MV-4-11 (cell line): ENCODE measurements at regions not wholly inside any gene's neighbourhood (a gene's known extent, or its start where the extent isn't known, plus 50 kb on each side); places are given as distances from the start of the nearest gene placed in this dataset.

Experiments used
- DNase-seq: peaks from one replicate; lab custom pipeline; 2025; lab: John Stamatoyannopoulos, UW

DNA sequence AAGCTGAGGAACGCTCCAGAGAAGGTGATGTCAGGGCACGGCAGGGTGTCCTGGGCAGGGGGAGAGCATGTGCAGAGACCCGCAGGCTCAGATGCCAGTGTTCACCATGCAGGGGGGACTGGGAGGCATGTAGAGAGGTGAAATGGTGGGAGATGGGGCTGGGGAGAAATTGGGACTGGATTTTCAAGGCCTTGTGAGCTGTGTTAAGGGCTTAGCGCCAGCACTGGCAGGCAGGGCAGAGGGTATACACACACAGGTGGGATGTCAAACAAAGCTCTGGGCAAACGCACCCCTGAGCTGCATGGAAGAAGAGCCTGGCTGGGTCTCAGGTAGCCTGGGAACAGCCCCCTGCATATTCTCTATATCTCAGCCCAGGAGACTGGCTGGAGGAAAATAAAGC lies 282.7 kb downstream of the SHQ1 start:
- DNase-seq = no peak

- DNase-seq = no peak
Observed at GRCh38 chr3:72563690-72564370, 284.4 kb downstream of the SHQ1 start.

GRCh38 chr3:72560846-72561675 lies 287.2 kb downstream of the SHQ1 start:
- peak; percentile 29 for DNase-seq

DNA sequence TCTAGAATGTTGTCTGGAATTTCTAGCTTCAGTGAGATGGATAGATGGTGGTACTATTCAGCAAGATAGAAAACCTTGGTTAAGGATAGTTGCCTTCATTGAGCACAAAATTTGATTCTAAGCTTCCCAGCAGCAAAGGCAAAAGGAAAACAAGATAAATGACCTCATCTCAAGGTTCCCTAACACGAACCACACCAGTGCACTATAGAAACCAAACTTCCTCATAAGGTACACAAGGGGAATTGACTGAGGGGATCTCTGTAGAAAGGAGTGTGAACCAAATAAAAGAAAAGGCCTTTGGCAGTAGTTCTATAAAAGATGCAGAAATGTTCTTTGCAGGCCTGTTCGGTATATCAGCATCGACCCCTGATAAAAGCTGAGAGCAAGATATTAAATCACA lies 288.9 kb downstream of the SHQ1 start:
- DNase-seq = peak; percentile 77

- DNase-seq = peak; percentile 48
Observed at GRCh38 chr3:72558001-72558400, 290.2 kb downstream of the SHQ1 start.

GRCh38 chr3:72555714-72556113 lies 292.5 kb downstream of the SHQ1 start:
- no peak for DNase-seq

DNA sequence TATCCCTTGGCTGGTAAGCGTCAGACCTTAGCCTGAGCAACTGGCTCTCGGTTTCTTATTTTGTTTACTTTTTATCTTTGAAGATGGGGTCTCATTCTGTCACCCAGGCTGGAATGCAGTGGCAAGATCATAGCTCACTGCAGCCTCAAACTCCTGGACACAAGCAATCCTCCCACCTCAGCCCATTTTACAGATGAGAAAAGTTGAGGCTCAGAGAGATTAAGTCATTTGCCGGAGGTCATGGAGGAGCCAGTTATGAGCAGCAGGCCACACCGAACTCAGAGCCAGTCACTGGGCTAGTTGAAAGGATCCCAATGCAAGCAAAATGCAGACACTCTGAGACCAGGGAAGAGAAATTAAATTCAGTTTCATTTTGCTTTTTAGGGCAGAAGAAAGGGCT lies 293.6 kb downstream of the SHQ1 start:
- no peak for DNase-seq

DNA sequence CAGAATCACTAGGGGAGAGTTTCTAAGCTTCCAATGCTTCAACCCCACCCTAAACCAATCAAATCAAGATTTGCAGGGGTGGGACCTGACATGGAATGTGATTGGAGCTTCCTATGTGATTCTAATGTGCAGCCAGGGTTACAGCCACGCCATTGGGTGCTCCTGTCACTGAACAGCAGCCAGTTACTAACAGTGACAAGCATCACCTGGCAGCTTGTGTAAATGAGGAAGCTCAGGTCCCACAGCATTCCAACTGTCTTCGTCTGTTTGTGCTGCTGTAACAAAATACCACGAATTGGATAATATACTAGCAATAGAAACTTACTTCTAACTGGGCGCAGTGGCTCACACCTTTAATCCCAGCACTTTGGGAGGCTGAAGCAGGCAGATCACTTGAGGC lies 294.9 kb downstream of the SHQ1 start:
- DNase-seq = peak; percentile 25

DNA sequence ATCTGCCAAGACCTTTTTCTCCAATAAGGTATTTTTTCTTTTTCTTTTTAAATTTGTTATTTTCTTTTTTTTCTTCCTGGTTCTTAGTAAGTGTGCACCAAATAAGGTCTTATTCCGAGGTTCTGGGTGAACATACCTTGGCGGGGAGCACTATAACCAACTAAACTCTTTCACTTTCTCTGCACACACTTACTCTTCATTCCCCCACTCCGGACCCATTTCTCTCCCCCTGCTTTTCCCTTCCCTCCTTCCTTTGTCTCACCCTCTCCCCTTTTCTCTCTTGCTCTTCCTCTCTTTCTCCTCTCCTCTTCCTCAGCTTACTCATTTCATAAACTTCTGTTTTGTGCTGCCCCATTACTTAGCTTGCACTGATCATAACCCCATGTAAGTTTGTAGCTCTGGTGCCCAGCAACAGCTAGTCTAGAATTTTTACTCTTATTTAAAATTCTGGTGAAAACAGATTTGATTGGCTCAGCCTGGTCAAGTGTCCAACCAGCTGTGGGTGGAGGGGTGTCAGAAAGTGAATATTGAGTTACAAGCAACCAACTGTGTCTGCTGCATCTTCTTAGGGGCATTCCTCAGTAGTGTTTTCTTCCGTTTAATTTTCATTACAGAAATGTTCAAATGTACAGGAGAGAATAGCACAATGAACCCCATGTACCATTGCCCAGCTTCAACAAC lies 297.5 kb downstream of the SHQ1 start:
- no peak for DNase-seq

DNA sequence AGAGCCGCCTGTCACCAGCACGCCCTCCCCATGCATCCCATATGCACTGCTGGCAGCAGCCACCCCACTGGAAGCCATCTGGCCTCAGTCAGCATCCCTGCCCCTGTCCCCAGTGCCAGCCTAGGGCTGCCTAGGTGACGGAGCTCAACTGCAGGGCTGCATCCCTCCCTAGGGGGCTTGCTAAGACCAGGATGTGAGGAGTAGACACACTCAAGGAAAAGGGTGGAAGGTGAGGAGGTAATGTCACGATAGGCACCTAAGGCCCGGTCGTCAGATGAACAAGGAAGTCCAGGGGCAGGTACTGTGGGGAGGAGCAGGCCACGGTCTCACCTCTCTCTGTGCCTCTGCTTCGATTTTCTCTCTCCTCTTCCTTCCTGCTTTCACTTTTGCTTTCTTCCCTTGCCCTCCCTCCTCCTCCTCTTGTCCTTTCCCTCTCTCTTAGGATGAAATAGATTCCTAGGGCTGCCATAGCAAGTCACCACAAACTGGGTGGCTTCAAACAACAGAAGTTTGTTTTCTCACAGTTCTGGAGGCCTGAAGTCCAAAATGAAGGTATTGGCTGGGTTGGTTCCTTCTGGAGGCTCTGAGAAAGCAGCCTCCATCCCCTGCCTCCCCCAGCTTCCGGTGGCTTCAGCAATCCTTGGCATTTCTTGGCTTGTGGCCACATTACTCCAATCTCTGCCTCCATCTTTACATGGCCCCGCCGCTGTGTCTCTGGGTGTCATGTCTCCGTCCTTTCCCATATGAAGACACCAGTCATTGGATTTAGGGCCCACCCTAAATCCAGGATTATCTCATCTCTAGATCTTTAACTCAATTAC lies 298.3 kb downstream of the SHQ1 start:
- DNase-seq = no peak

- DNase-seq = no peak
Observed at GRCh38 chr3:72548981-72549380, 299.3 kb downstream of the SHQ1 start.

DNA sequence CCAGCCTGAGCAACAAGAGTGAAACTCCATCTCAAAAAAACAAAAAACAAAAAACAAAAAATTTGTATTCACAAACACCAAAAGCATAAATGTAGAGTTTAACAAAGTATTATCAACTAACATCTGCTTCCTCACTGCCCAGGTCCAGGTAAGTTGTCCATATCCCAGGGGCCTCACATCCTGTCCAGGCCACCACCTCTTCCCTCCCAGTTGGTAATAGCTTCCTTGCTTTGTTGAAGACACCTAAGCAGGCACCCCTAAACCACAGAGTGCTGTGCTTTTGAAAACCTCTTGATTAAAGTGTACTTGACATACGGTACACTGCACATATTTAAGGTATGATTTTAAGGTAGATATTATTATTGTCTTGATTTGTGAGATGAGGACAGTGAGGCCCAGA lies 299.8 kb downstream of the SHQ1 start:
- no peak for DNase-seq

GRCh38 chr3:72547183-72547582 lies 301.1 kb downstream of the SHQ1 start:
- DNase-seq = no peak

DNA sequence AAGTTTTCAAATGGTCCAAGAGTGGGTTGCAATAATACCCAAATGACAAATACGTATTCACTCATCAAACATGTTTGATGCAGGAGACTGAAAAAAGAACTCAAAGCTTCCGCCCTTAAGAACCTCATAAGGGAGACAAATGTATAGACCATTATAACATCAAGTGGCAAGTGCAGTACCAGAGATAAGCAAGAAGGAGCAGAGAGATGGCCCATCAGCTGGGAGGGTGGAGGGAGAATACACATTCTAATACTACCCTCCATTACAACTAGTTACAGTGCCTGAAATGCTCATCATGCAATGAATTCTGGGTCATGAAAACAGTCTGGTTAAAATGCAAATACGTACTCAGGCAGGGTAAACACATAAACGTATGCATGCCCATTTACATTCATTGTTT lies 304.0 kb downstream of the SHQ1 start:
- no peak for DNase-seq

DNA sequence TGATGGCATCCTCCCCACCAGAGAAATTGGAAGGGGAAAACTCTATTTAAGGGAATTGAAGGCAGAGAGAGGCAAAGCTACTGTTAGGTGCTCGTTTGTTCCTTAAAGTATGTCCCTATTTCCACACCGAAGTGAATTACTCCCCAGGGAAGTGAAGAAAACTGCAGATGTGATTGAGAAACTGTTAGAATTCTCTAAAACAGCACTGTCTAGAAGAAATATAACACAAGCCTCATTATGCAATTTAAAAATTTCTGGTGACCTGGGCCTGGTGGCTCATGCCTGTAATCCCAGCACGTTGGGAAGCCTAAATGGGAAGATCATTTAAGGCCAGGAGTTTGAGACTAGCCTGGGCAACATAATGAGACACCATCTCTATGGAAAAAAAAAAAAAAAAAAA lies 305.0 kb downstream of the SHQ1 start:
- DNase-seq = peak; percentile 3

DNA sequence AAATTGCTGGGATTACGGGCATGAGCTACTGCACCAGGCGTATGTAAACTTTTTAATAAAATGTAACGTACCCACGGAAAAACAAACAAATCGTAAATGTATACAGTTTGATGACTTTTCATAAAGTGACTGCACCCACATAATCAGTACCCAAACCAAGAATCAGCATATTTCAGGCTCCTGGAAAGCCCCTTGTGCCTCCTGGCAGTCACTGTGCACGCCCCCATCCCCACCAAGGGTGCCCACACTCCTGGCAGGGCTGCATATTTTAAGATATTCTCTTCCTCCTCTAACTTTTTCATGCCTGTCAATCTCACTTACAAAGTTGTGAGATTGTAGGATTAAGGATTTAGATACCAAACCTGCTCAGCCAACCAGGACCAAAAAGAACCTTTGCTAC lies 305.5 kb downstream of the SHQ1 start:
- DNase-seq = no peak

DNA sequence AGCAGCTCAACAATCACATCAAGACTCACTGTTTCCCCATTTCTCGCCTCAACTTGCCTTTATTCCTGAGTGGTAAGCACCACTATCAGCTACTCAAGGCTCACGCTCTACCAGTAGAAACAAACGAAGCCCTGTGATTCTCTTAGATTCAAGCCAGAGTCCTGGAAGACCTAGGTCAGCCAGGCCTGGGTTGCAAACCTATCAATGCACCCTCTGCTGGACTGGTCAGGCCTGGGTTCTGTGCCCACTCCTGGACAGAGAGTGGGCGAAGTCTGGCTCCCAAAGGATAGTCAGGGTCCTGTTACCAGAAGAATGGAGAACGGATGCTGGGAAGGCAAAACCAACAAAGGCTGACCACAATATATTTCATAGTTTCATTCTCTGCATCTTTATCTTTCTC lies 308.4 kb downstream of the SHQ1 start:
- DNase-seq = no peak

GRCh38 chr3:72538070-72538745 lies 310.0 kb downstream of the SHQ1 start:
- peak; percentile 56 for DNase-seq

- DNase-seq = no peak
Observed at GRCh38 chr3:72537448-72537847, 310.8 kb downstream of the SHQ1 start.

- DNase-seq = no peak
Observed at GRCh38 chr3:72536878-72537267, 311.4 kb downstream of the SHQ1 start.

GRCh38 chr3:72536206-72536877 lies 311.9 kb downstream of the SHQ1 start:
- no peak for DNase-seq
